PC-9 (cell line): ENCODE measurements at regions not wholly inside any gene's neighbourhood (a gene's known extent, or its start where the extent isn't known, plus 50 kb on each side); places are given as distances from the start of the nearest gene placed in this dataset.

ENCODE experiments used
- EZH2 ChIP-seq: fragments of 200-600 bp; sonication (generic); IDR thresholded peaks from 2 replicates; pipeline ENCODE4 v1.8.0; 2017; ENCODE audit warnings: antibody characterized with exemption, low read depth
- TF ChIP-seq, protein P1 (sequence below): fragments of 200-600 bp; sonication (generic); conservative IDR thresholded peaks from 2 replicates; pipeline ENCODE4 v1.6.1; 2017; ENCODE audit warnings: mixed run types, antibody characterized with exemption, mild to moderate bottlenecking, moderate library complexity

- TF ChIP-seq, protein P1, sequence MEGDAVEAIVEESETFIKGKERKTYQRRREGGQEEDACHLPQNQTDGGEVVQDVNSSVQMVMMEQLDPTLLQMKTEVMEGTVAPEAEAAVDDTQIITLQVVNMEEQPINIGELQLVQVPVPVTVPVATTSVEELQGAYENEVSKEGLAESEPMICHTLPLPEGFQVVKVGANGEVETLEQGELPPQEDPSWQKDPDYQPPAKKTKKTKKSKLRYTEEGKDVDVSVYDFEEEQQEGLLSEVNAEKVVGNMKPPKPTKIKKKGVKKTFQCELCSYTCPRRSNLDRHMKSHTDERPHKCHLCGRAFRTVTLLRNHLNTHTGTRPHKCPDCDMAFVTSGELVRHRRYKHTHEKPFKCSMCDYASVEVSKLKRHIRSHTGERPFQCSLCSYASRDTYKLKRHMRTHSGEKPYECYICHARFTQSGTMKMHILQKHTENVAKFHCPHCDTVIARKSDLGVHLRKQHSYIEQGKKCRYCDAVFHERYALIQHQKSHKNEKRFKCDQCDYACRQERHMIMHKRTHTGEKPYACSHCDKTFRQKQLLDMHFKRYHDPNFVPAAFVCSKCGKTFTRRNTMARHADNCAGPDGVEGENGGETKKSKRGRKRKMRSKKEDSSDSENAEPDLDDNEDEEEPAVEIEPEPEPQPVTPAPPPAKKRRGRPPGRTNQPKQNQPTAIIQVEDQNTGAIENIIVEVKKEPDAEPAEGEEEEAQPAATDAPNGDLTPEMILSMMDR: no peak
- TF ChIP-seq EZH2: no peak
Observed at GRCh38 chr3:147737376-147737775, 328.2 kb downstream of the ZIC1 start.
